Activated naive CD8-positive, alpha-beta T cell treated with anti-CD3 and anti-CD28 coated beads for 36 hours (primary cell): ENCODE measurements at regions not wholly inside any gene's neighbourhood (a gene's known extent, or its start where the extent isn't known, plus 50 kb on each side); places are given as distances from the start of the nearest gene placed in this dataset.
"Not testable (repeated sequence)": the region's sequence is repeated elsewhere in the genome, so short reads cannot be mapped to it uniquely, and the experiment has no call there.

Experiments
- DNase-seq: peaks from one replicate; pipeline ENCODE4 v3.0.0; 2021
- H3K27ac Mint-ChIP-seq: one replicate; pipeline ENCODE4 v1.8.0; 2022; ENCODE audit warnings: mild to moderate bottlenecking, moderate library complexity, mixed read lengths
- H3K27me3 Mint-ChIP-seq: one replicate; pipeline ENCODE4 v1.8.0; 2022; ENCODE audit warnings: mild to moderate bottlenecking, mixed read lengths
- H3K36me3 Mint-ChIP-seq: one replicate; pipeline ENCODE4 v1.8.0; 2021; ENCODE audit warnings: mild to moderate bottlenecking, mixed read lengths
- H3K4me1 Mint-ChIP-seq: one replicate; pipeline ENCODE4 v1.8.0; 2021; ENCODE audit warnings: mixed read lengths
- H3K4me3 Mint-ChIP-seq: one replicate; pipeline ENCODE4 v1.8.0; 2022; ENCODE audit warnings: mild to moderate bottlenecking, moderate library complexity, mixed read lengths
- H3K9me3 Mint-ChIP-seq: one replicate; pipeline ENCODE4 v1.8.0; 2022; ENCODE audit warnings: mixed read lengths

- Mint-ChIP-seq H3K27me3 (peaks cover 17% of the 10 kb centered on the region), H3K4me1 (no peaks in the 10 kb centered on the region), H3K36me3 (no peaks in the 10 kb centered on the region), H3K4me3 (no peak overlapping the region), H3K9me3 (no peaks in the 10 kb centered on the region), H3K27ac (no peak overlapping the region)
- DNase-seq, result no peak
These were observed 150.8 kb upstream of the DPH6 start for GRCh38 chr15:35696767-35697231.

GRCh38 chr15:35697549-35698299, 151.8 kb upstream of the DPH6 start:
- no peaks in the 10 kb centered on the region for H3K36me3 Mint-ChIP-seq
- no peak for DNase-seq
- H3K4me3 Mint-ChIP-seq, result no peak overlapping the region
- no peaks in the 10 kb centered on the region for H3K4me1 Mint-ChIP-seq
- peaks cover 17% of the 10 kb centered on the region for H3K27me3 Mint-ChIP-seq
- no peak overlapping the region for H3K27ac Mint-ChIP-seq
- no peaks in the 10 kb centered on the region for H3K9me3 Mint-ChIP-seq

- no peaks in the 10 kb centered on the region for H3K36me3 Mint-ChIP-seq
These were observed 152.4 kb upstream of the DPH6 start for GRCh38 chr15:35698331-35698730.

GRCh38 chr15:35698966-35699575, 153.1 kb upstream of the DPH6 start:
- no peak for DNase-seq
- Mint-ChIP-seq H3K4me1 (no peaks in the 10 kb centered on the region), H3K4me3 (no peak overlapping the region), H3K9me3 (no peaks in the 10 kb centered on the region), H3K36me3 (no peaks in the 10 kb centered on the region), H3K27me3 (peaks cover 13% of the 10 kb centered on the region), H3K27ac (no peak overlapping the region)

More at GRCh38 chr15:35698331-35698730, 152.4 kb upstream of the DPH6 start:
- H3K4me1 Mint-ChIP-seq, result no peaks in the 10 kb centered on the region
- no peaks in the 10 kb centered on the region for H3K9me3 Mint-ChIP-seq
- peaks cover 14% of the 10 kb centered on the region for H3K27me3 Mint-ChIP-seq
- H3K4me3 Mint-ChIP-seq, result no peak overlapping the region
- no peak overlapping the region for H3K27ac Mint-ChIP-seq
- DNase-seq, result no peak

GRCh38 chr15:35700091-35700593, 154.2 kb upstream of the DPH6 start:
- not testable (repeated sequence) for H3K36me3 Mint-ChIP-seq, H3K4me3 Mint-ChIP-seq, H3K9me3 Mint-ChIP-seq, H3K4me1 Mint-ChIP-seq, DNase-seq, H3K27ac Mint-ChIP-seq, H3K27me3 Mint-ChIP-seq

GRCh38 chr15:35701402-35702046, 155.6 kb upstream of the DPH6 start:
- Mint-ChIP-seq H3K27ac (no peak overlapping the region), H3K27me3 (peaks cover 8% of the 10 kb centered on the region), H3K4me1 (no peaks in the 10 kb centered on the region), H3K9me3 (no peaks in the 10 kb centered on the region), H3K36me3 (no peaks in the 10 kb centered on the region), H3K4me3 (no peak overlapping the region)
- DNase-seq, result no peak

- H3K4me1 Mint-ChIP-seq, result no peaks in the 10 kb centered on the region
- no peaks in the 10 kb centered on the region for H3K36me3 Mint-ChIP-seq
- H3K27ac Mint-ChIP-seq, result no peak overlapping the region
- no peaks in the 10 kb centered on the region for H3K9me3 Mint-ChIP-seq
- H3K27me3 Mint-ChIP-seq, result peaks cover under 1% of the 10 kb centered on the region
- no peak overlapping the region for H3K4me3 Mint-ChIP-seq
- DNase-seq, result no peak
These were observed 157.1 kb upstream of the DPH6 start for GRCh38 chr15:35702946-35703495.

GRCh38 chr15:35705030-35705883, 159.3 kb upstream of the DPH6 start:
- Mint-ChIP-seq H3K27ac (no peak overlapping the region), H3K27me3 (no peaks in the 10 kb centered on the region), H3K4me1 (no peaks in the 10 kb centered on the region), H3K4me3 (no peak overlapping the region), H3K9me3 (no peaks in the 10 kb centered on the region), H3K36me3 (no peaks in the 10 kb centered on the region)
- DNase-seq, result no peak

GRCh38 chr15:35705884-35706585, 160.1 kb upstream of the DPH6 start:
- no peak overlapping the region for H3K4me3 Mint-ChIP-seq
- no peak for DNase-seq
- no peaks in the 10 kb centered on the region for H3K9me3 Mint-ChIP-seq
- no peaks in the 10 kb centered on the region for H3K36me3 Mint-ChIP-seq
- no peaks in the 10 kb centered on the region for H3K4me1 Mint-ChIP-seq
- no peak overlapping the region for H3K27ac Mint-ChIP-seq
- no peaks in the 10 kb centered on the region for H3K27me3 Mint-ChIP-seq

GRCh38 chr15:35712956-35713355, 167.0 kb upstream of the DPH6 start:
- no peaks in the 10 kb centered on the region for H3K36me3 Mint-ChIP-seq

GRCh38 chr15:35713733-35714132, 167.8 kb upstream of the DPH6 start:
- Mint-ChIP-seq H3K27me3 (peaks cover 3% of the 10 kb centered on the region), H3K36me3 (no peaks in the 10 kb centered on the region), H3K4me1 (no peaks in the 10 kb centered on the region), H3K27ac (no peak overlapping the region), H3K9me3 (peaks cover 3% of the 10 kb centered on the region), H3K4me3 (no peak overlapping the region)
- no peak for DNase-seq

More at GRCh38 chr15:35712956-35713355, 167.0 kb upstream of the DPH6 start:
- peaks cover 3% of the 10 kb centered on the region for H3K27me3 Mint-ChIP-seq
- no peak for DNase-seq
- no peak overlapping the region for H3K4me3 Mint-ChIP-seq
- no peak overlapping the region for H3K27ac Mint-ChIP-seq
- H3K9me3 Mint-ChIP-seq, result peaks cover 3% of the 10 kb centered on the region
- no peaks in the 10 kb centered on the region for H3K4me1 Mint-ChIP-seq

GRCh38 chr15:35717721-35718120, 171.8 kb upstream of the DPH6 start:
- Mint-ChIP-seq H3K27me3 (peaks cover 5% of the 10 kb centered on the region), H3K9me3 (peaks cover 3% of the 10 kb centered on the region), H3K4me3 (no peak overlapping the region), H3K4me1 (no peaks in the 10 kb centered on the region), H3K27ac (no peak overlapping the region), H3K36me3 (no peaks in the 10 kb centered on the region)
- no peak for DNase-seq

- H3K9me3 Mint-ChIP-seq, result peaks cover 1% of the 10 kb centered on the region
- no peak for DNase-seq
- no peaks in the 10 kb centered on the region for H3K4me1 Mint-ChIP-seq
- no peak overlapping the region for H3K27ac Mint-ChIP-seq
- peaks cover 5% of the 10 kb centered on the region for H3K27me3 Mint-ChIP-seq
- no peaks in the 10 kb centered on the region for H3K36me3 Mint-ChIP-seq
- H3K4me3 Mint-ChIP-seq, result no peak overlapping the region
These were observed 174.1 kb upstream of the DPH6 start for GRCh38 chr15:35720019-35720418.

- Mint-ChIP-seq H3K9me3 (no peaks in the 10 kb centered on the region), H3K27me3 (peaks cover 5% of the 10 kb centered on the region), H3K4me1 (no peaks in the 10 kb centered on the region), H3K27ac (no peak overlapping the region), H3K36me3 (no peaks in the 10 kb centered on the region), H3K4me3 (no peak overlapping the region)
- no peak for DNase-seq
These were observed 175.0 kb upstream of the DPH6 start for GRCh38 chr15:35720984-35721383.
